ENCODE measurements at regions not wholly inside any gene's neighbourhood (a gene's known extent, or its start where the extent isn't known, plus 50 kb on each side); places are given as distances from the start of the nearest gene placed in this dataset.

GRCh38 chr14:27929797-27930347 lies 836.7 kb upstream of the FOXG1 start:
- TF ChIP-seq PRDM2 (tag by site-specific recombination; IDR thresholded peaks at IDR 0.05; ENCODE audit: borderline replicate concordance) (no peak), SCRT2 (tag by site-specific recombination; IDR thresholded peaks at IDR 0.05) (no peak), CTCF (tag by site-specific recombination; IDR thresholded peaks at IDR 0.05) (no peak), KLF17 (tag by site-specific recombination; IDR thresholded peaks at IDR 0.05) (no peak), ZNF121 (tag by site-specific recombination; IDR thresholded peaks at IDR 0.05) (no peak), REST (tag by site-specific recombination; IDR thresholded peaks at IDR 0.05) (no peak), ZNF747 (tag by site-specific recombination; IDR thresholded peaks at IDR 0.05) (no peak), ZNF292 (tag by site-specific recombination; IDR thresholded peaks at IDR 0.05; ENCODE audit: borderline replicate concordance, low read depth) (no peak), BCL6B (tag by site-specific recombination; IDR thresholded peaks at IDR 0.05) (no peak), ZSCAN30 (tag by site-specific recombination; IDR thresholded peaks at IDR 0.05) (no peak), ZNF423 (tag by site-specific recombination; IDR thresholded peaks at IDR 0.05) (no peak), ZNF138 (tag by site-specific recombination; IDR thresholded peaks at IDR 0.05; ENCODE audit: borderline replicate concordance) (no peak), ZNF777 (tag by site-specific recombination; IDR thresholded peaks at IDR 0.05; ENCODE audit: borderline replicate concordance) (no peak), ZNF114 (tag by site-specific recombination; IDR thresholded peaks at IDR 0.05) (no peak)

All from HEK293 (cell line).